ENCODE measurements at regions not wholly inside any gene's neighbourhood (a gene's known extent, or its start where the extent isn't known, plus 50 kb on each side); places are given as distances from the start of the nearest gene placed in this dataset.

GRCh38 chr4:164307262-164307661 is 446.7 kb upstream of the SMIM31 start:
- H3K36me3 ChIP-seq (ENCODE audit: insufficient read depth, insufficient read length, low read length): no peaks in the 10 kb centered on the region
- no peak overlapping the region for H3K9ac ChIP-seq (ENCODE audit: insufficient read length, low read depth)
- no peaks in the 10 kb centered on the region for H3K9me3 ChIP-seq (ENCODE audit: insufficient read depth, low read length)
- DNase-seq (ENCODE audit: low read depth, low spot score): no peak
- no peaks in the 10 kb centered on the region for H3K27me3 ChIP-seq (ENCODE audit: insufficient read depth, insufficient read length)
- H3K4me1 ChIP-seq (ENCODE audit: insufficient read depth, insufficient read length): no peaks in the 10 kb centered on the region
- H3K4me3 ChIP-seq (ENCODE audit: insufficient read length, low read depth): no peak overlapping the region
- TF ChIP-seq YY1 (IDR thresholded peaks at IDR 0.05; ENCODE audit: insufficient read depth, insufficient read length) (no peak), ZNF274 (IDR thresholded peaks at IDR 0.05; ENCODE audit: low read depth, low read length) (no peak), SUZ12 (IDR thresholded peaks at IDR 0.05; ENCODE audit: extremely low read depth, insufficient read depth, insufficient read length) (no peak)

GRCh38 chr4:164312671-164313070 is 441.3 kb upstream of the SMIM31 start:
- H3K9me3 ChIP-seq (ENCODE audit: insufficient read depth, low read length): no peaks in the 10 kb centered on the region
- H3K27me3 ChIP-seq (ENCODE audit: insufficient read depth, insufficient read length): no peaks in the 10 kb centered on the region
- H3K4me3 ChIP-seq (ENCODE audit: insufficient read length, low read depth): no peak overlapping the region
- no peaks in the 10 kb centered on the region for H3K4me1 ChIP-seq (ENCODE audit: insufficient read depth, insufficient read length)
- H3K9ac ChIP-seq (ENCODE audit: insufficient read length, low read depth): no peak overlapping the region
- DNase-seq (ENCODE audit: low read depth, low spot score): no peak
- TF ChIP-seq YY1 (IDR thresholded peaks at IDR 0.05; ENCODE audit: insufficient read depth, insufficient read length) (no peak), ZNF274 (IDR thresholded peaks at IDR 0.05; ENCODE audit: low read depth, low read length) (no peak), SUZ12 (IDR thresholded peaks at IDR 0.05; ENCODE audit: extremely low read depth, insufficient read depth, insufficient read length) (no peak)
- no peaks in the 10 kb centered on the region for H3K36me3 ChIP-seq (ENCODE audit: insufficient read depth, insufficient read length, low read length)

GRCh38 chr4:164313853-164314252 is 440.1 kb upstream of the SMIM31 start:
- Histone ChIP-seq H3K4me3 (ENCODE audit: insufficient read length, low read depth) (no peak overlapping the region), H3K9me3 (ENCODE audit: insufficient read depth, low read length) (no peaks in the 10 kb centered on the region), H3K36me3 (ENCODE audit: insufficient read depth, insufficient read length, low read length) (no peaks in the 10 kb centered on the region), H3K4me1 (ENCODE audit: insufficient read depth, insufficient read length) (no peaks in the 10 kb centered on the region), H3K9ac (ENCODE audit: insufficient read length, low read depth) (no peak overlapping the region), H3K27me3 (ENCODE audit: insufficient read depth, insufficient read length) (no peaks in the 10 kb centered on the region)
- no peak for DNase-seq (ENCODE audit: low read depth, low spot score)
- TF ChIP-seq ZNF274 (IDR thresholded peaks at IDR 0.05; ENCODE audit: low read depth, low read length) (no peak), SUZ12 (IDR thresholded peaks at IDR 0.05; ENCODE audit: extremely low read depth, insufficient read depth, insufficient read length) (no peak), YY1 (IDR thresholded peaks at IDR 0.05; ENCODE audit: insufficient read depth, insufficient read length) (no peak)

- no peaks in the 10 kb centered on the region for H3K27me3 ChIP-seq (ENCODE audit: insufficient read depth, insufficient read length)
- TF ChIP-seq YY1 (IDR thresholded peaks at IDR 0.05; ENCODE audit: insufficient read depth, insufficient read length): no peak
- TF ChIP-seq SUZ12 (IDR thresholded peaks at IDR 0.05; ENCODE audit: extremely low read depth, insufficient read depth, insufficient read length): no peak
- no peak for TF ChIP-seq ZNF274 (IDR thresholded peaks at IDR 0.05; ENCODE audit: low read depth, low read length)
Observed at GRCh38 chr4:164318350-164318749, 435.6 kb upstream of the SMIM31 start.

GRCh38 chr4:164319688-164320087 is 434.2 kb upstream of the SMIM31 start:
- H3K36me3 ChIP-seq (ENCODE audit: insufficient read depth, insufficient read length, low read length): no peaks in the 10 kb centered on the region
- H3K4me1 ChIP-seq (ENCODE audit: insufficient read depth, insufficient read length): no peaks in the 10 kb centered on the region
- H3K4me3 ChIP-seq (ENCODE audit: insufficient read length, low read depth): no peak overlapping the region
- TF ChIP-seq SUZ12 (IDR thresholded peaks at IDR 0.05; ENCODE audit: extremely low read depth, insufficient read depth, insufficient read length) (no peak), YY1 (IDR thresholded peaks at IDR 0.05; ENCODE audit: insufficient read depth, insufficient read length) (no peak), ZNF274 (IDR thresholded peaks at IDR 0.05; ENCODE audit: low read depth, low read length) (no peak)
- no peak for DNase-seq (ENCODE audit: low read depth, low spot score)
- no peaks in the 10 kb centered on the region for H3K9me3 ChIP-seq (ENCODE audit: insufficient read depth, low read length)
- H3K27me3 ChIP-seq (ENCODE audit: insufficient read depth, insufficient read length): no peaks in the 10 kb centered on the region
- no peak overlapping the region for H3K9ac ChIP-seq (ENCODE audit: insufficient read length, low read depth)

More at GRCh38 chr4:164318350-164318749, 435.6 kb upstream of the SMIM31 start:
- H3K4me3 ChIP-seq (ENCODE audit: insufficient read length, low read depth): no peak overlapping the region
- H3K9me3 ChIP-seq (ENCODE audit: insufficient read depth, low read length): no peaks in the 10 kb centered on the region
- DNase-seq (ENCODE audit: low read depth, low spot score): no peak
- H3K4me1 ChIP-seq (ENCODE audit: insufficient read depth, insufficient read length): no peaks in the 10 kb centered on the region
- no peaks in the 10 kb centered on the region for H3K36me3 ChIP-seq (ENCODE audit: insufficient read depth, insufficient read length, low read length)
- no peak overlapping the region for H3K9ac ChIP-seq (ENCODE audit: insufficient read length, low read depth)

- Histone ChIP-seq H3K36me3 (ENCODE audit: insufficient read depth, insufficient read length, low read length) (no peaks in the 10 kb centered on the region), H3K4me3 (ENCODE audit: insufficient read length, low read depth) (no peak overlapping the region), H3K9ac (ENCODE audit: insufficient read length, low read depth) (no peak overlapping the region), H3K27me3 (ENCODE audit: insufficient read depth, insufficient read length) (no peaks in the 10 kb centered on the region), H3K9me3 (ENCODE audit: insufficient read depth, low read length) (no peaks in the 10 kb centered on the region), H3K4me1 (ENCODE audit: insufficient read depth, insufficient read length) (no peaks in the 10 kb centered on the region)
- TF ChIP-seq YY1 (IDR thresholded peaks at IDR 0.05; ENCODE audit: insufficient read depth, insufficient read length) (no peak), ZNF274 (IDR thresholded peaks at IDR 0.05; ENCODE audit: low read depth, low read length) (no peak), SUZ12 (IDR thresholded peaks at IDR 0.05; ENCODE audit: extremely low read depth, insufficient read depth, insufficient read length) (no peak)
- no peak for DNase-seq (ENCODE audit: low read depth, low spot score)
Observed at GRCh38 chr4:164320847-164321246, 433.1 kb upstream of the SMIM31 start.

GRCh38 chr4:164326056-164326455 is 427.9 kb upstream of the SMIM31 start:
- no peak for TF ChIP-seq ZNF274 (IDR thresholded peaks at IDR 0.05; ENCODE audit: low read depth, low read length)
- no peak for TF ChIP-seq YY1 (IDR thresholded peaks at IDR 0.05; ENCODE audit: insufficient read depth, insufficient read length)
- no peak for TF ChIP-seq SUZ12 (IDR thresholded peaks at IDR 0.05; ENCODE audit: extremely low read depth, insufficient read depth, insufficient read length)
- Histone ChIP-seq H3K27me3 (ENCODE audit: insufficient read depth, insufficient read length) (no peaks in the 10 kb centered on the region), H3K4me3 (ENCODE audit: insufficient read length, low read depth) (no peak overlapping the region), H3K9ac (ENCODE audit: insufficient read length, low read depth) (no peak overlapping the region), H3K4me1 (ENCODE audit: insufficient read depth, insufficient read length) (no peaks in the 10 kb centered on the region), H3K36me3 (ENCODE audit: insufficient read depth, insufficient read length, low read length) (no peaks in the 10 kb centered on the region), H3K9me3 (ENCODE audit: insufficient read depth, low read length) (no peaks in the 10 kb centered on the region)
- no peak for DNase-seq (ENCODE audit: low read depth, low spot score)

Measured in NT2/D1 (cell line).